GM19239 (cell line): ENCODE measurements at regions not wholly inside any gene's neighbourhood (a gene's known extent, or its start where the extent isn't known, plus 50 kb on each side); places are given as distances from the start of the nearest gene placed in this dataset.

ENCODE experiments used
- DNase-seq: peaks from one replicate; pipeline ENCODE4 v3.0.0; 2011; ENCODE audit warnings: low spot score; ENCODE audit not compliant: insufficient read length
- FAIRE-seq: peaks from 2 replicates; lab custom pipeline; 2011; peaks lifted over from hg19 to GRCh38; lab: Jason Lieb, UNC

GRCh38 chr5:88666761-88667495 lies 216.1 kb downstream of the MEF2C start:
- DNase-seq (no peak), FAIRE-seq (peak; percentile 95)

GRCh38 chr5:88665750-88666215 lies 217.2 kb downstream of the MEF2C start:
- DNase-seq (no peak), FAIRE-seq (no peak)

DNA sequence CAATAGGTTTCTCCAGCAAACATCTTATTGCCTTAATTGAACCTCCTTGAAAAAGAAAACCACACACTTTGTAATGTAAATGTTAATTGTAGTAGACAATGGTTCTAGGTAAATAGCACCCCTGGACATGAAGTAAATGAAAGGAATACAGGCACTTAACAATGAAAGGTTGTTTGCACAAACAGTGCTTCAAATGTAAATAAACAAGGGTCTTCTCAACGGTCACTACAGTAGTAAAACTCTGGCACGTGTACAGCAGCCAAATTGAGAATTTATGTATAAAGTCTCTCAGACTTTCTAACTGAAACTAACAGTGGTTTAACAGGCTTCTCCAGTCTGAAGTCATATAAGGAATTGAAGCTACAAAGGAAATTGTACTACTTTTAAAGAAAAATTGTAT lies 218.3 kb downstream of the MEF2C start:
- FAIRE-seq (no peak), DNase-seq (no peak)

DNA sequence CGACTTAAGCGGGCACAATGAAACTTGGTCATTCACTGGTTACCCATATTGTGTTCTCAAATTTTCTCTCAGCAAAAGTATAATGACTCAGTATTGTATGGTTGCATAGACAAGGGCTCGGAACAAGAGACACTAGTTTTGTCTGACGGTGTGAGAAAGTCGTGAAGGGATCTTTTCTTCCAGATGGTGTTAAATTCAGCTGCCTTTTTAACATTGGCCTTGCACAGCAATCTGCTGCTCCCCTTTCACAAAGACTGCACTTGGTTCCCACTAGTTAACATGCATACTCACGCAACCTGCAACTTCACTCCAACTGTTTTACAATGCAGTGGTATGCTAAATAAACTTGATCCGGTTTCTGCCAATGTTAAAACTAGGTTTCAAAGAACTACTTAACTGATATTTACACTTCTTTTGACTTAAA lies 219.2 kb downstream of the MEF2C start:
- peak; percentile 35 for FAIRE-seq
- no peak for DNase-seq

DNA sequence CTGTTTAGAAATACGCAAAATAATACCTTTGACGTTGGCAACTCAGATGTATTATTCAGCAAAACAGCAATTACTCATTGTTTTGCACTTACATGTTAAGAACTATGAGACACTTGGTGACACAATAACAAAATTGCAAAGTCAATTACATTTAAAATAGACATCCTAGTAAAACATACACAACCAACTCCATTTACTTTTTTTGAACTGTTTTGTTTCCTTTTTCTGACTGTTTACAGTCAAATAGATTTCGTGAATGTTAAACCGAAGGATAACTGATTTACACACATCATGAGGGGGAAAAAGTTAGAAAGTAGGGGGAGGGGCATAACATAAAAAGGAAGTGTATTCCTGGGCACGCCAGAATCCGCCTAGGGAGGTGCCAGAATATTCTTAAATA lies 220.1 kb downstream of the MEF2C start:
- FAIRE-seq (no peak), DNase-seq (no peak)

GRCh38 chr5:88661806-88662207 lies 221.2 kb downstream of the MEF2C start:
- DNase-seq, result no peak
- FAIRE-seq, result no peak

DNA sequence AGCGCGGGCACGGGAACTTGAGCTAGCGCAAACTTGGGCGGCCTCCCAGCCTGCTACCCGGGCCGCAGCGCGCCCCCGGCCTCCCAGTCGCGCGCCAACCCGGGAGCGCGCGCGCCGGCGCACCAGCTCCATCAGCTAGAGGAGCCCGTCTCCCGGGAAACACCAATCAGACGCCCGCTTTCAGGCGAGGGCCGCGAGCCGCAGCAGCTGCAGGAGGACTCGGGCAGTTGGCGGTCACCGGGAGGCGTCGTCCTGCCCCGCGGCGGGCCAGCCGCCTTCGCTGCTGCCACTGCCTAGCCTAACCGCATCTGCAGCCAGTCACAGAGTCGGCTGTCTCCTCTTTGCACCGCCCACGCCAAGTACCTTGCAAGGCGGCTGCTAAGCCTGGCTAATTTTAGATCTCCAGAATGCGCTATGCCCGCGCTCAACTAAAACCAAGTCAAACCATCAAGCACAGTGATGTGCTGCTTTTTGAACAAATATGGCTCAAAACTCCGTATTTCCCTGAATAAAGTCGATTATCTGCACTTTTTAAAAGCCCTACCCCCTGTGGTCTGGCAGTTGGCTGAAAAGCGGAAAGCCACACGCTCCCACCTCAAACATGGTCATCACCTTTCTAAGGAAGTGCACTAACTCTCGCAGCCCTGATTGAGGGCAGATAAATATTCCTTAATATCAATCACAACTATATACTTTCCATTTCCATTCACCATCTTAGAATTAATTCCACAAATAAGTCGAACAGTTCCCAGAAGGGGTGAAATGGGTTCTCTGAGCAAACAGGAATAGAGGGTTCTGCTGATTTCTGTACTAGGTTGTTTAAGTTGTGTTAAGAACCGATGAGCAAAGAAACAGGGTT lies 221.8 kb downstream of the MEF2C start:
- DNase-seq (peak; percentile 55), FAIRE-seq (peak; percentile 77)

DNA sequence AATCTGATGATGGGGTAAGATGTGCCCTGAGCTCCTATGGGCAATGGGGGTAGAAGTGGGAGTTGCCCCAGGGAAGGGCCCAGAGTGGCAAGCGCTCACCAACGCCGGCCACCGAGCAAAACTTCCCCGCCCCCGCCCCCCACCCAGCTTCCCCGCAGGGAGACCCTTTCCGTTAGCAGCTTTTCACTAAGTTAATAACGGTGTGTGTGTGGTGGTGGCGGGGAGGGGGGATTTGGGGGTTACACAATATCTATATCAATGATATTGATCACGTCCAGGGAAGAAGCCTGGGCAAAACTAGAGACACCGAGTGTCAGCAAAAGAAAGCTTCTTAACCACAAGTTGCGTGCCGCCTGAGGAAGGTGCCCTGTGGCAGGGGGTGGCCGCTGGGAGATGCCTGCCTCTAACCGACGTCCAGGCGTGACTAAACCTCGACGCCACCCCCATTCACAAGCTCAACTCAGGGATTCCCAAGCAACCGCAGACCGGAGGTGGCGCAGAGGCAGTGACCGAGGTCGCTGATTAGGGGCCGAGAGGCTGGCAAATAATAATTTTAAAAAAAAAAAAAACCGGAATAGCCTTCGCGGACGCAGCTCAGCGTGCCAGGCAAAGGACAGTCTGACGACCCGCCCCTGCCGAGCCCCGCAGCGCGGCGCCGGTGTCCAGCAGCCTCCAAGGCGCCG lies 222.6 kb downstream of the MEF2C start:
- peak; percentile 4 for FAIRE-seq
- no peak for DNase-seq

- DNase-seq, result no peak
- FAIRE-seq, result peak; percentile 54
Observed at GRCh38 chr5:88659529-88660263, 223.3 kb downstream of the MEF2C start.

DNA sequence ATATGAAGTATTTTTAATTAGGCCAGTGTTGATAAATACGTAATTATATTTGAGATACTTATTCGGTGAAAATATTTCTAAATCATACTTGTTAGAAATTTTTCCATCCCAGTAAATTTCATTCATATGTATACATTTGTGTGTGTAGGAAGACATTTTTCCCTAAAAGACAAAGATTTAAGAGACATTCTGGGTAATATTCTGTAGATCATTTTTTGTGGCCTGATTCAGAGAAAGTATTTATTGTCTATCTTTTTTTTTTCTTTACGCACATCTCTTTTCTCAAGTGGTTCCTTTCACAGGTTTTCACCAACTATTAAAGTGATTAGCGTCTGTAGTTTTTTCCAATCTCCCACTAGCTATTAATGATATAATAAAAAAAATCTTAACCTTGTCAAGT lies 224.1 kb downstream of the MEF2C start:
- FAIRE-seq (no peak), DNase-seq (no peak)

- FAIRE-seq (no peak), DNase-seq (no peak)
Observed at GRCh38 chr5:88657906-88658775, 224.8 kb downstream of the MEF2C start.

DNA sequence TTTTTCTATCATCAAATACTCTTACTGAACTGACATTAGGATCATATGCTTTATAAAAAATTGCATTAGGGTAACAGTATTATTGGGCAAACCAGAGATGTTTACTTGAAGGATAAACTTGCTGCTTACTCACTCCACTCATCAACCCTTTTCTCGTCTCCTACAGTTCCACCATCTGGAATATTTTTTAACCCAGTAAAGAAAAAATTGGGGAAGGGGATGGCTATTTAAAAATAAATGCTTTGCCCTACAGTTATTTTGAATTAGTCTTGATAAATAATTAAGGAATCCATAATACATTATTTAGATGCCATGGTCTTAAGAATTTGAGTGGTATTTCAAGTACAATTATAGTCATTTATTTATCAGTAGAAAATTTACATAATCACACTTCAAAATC lies 225.8 kb downstream of the MEF2C start:
- no peak for FAIRE-seq
- no peak for DNase-seq

DNA sequence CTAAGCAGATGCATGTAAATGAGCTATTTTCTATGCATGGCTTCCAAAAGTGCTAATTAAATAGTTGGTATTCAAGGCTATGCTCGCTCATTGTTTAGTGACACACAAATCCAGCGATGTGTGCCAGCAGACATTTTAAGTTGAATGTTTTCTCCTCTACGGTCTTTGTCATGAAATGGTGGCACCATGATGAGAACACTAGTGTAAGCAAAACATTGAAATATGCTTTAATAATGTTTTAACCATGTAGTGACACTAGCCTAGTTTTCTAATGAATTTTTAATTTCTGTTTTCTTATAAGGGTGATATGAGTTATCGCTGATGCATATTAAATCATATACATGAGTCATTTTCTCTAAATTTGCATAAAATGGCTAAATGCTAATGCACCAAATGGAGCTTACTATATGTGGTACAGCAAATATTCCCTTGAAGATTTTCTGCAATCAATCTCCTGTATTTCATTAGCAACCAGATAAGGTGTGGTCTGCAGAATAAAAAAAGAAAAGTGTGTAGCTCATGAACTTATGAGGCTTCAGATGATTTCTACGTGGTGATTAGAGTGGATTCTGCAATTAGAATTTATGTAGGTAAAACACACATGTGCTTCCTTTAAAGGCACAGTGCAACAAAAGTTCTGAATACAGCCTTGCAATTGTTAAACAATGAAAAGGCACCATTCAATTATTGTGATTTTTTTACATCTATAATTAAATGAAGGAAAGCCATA lies 226.6 kb downstream of the MEF2C start:
- DNase-seq, result no peak
- FAIRE-seq, result peak; percentile 23

- FAIRE-seq (no peak), DNase-seq (no peak)
Observed at GRCh38 chr5:88653471-88653870, 229.5 kb downstream of the MEF2C start.

DNA sequence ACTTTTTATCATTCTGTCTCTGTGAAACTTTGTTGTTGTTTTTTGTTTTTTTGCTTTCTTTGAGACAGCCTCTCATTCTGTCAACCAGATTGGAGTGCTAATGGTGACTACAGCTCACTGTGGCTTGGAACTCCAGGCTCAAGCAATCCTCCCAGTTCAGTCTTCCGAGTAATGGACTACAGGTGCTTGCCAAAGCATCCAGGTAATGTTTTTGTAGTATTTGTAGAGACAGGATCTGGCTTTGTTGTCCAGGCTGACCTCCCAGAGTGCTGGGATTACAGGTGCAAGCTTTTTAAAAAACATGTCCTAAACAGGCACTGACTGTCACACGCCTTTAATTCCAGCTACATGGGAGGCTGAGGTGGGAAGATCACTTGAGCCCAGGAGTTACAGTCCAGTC lies 235.1 kb downstream of the MEF2C start:
- no peak for DNase-seq
- no peak for FAIRE-seq

GRCh38 chr5:88646866-88647265 lies 236.1 kb downstream of the MEF2C start:
- no peak for FAIRE-seq
- no peak for DNase-seq

GRCh38 chr5:88644676-88645075 lies 238.3 kb downstream of the MEF2C start:
- DNase-seq, result no peak
- no peak for FAIRE-seq

GRCh38 chr5:88643315-88643714 lies 239.7 kb downstream of the MEF2C start:
- no peak for FAIRE-seq

DNA sequence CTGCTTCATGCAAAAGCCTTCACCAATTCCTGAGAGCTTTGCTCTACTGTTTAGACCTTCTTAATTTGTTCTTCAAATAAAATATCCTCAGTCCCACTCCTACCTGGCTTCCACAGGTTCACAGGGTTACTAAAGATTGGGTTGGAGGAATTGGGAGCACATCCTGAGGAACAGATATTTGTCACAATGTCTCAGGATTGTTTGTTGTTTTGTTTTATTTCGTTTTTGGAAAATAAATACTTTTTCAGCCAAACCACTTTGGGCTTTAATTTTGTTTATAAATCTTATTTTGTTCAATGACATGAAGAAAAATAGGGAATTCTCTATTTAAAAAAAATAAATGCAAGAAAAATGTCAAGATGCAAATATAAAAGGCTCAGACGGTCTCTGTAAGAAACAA lies 249.0 kb downstream of the MEF2C start:
- no peak for DNase-seq
- no peak for FAIRE-seq

More at GRCh38 chr5:88643315-88643714, 239.7 kb downstream of the MEF2C start:
- DNase-seq, result no peak
